ENCODE measurements at regions not wholly inside any gene's neighbourhood (a gene's known extent, or its start where the extent isn't known, plus 50 kb on each side); places are given as distances from the start of the nearest gene placed in this dataset.

GRCh38 chr7:46479680-46480079 is 558.6 kb upstream of the IGFBP3 start:
- TF ChIP-seq ZBTB33 (IDR thresholded peaks at IDR 0.05; ENCODE audit: extremely low read depth, insufficient replicate concordance, low read length) (no peak), EGR1 (IDR thresholded peaks at IDR 0.05; ENCODE audit: low read depth) (no peak), CTCF (IDR thresholded peaks at IDR 0.05 in 2 of 3, conservative IDR thresholded peaks at IDR 0.05 in 1 of 3; ENCODE audit: borderline replicate concordance in 1 of 3, insufficient read depth in 1 of 3, low read depth in 2 of 3, low read length in 2 of 3) (no peak), POLR2A (IDR thresholded peaks at IDR 0.05; ENCODE audit: borderline replicate concordance, extremely low read depth, insufficient read depth, insufficient read length) (no peak), EZH2 (IDR thresholded peaks at IDR 0.05) (no peak), SIN3A (IDR thresholded peaks at IDR 0.05; ENCODE audit: low read depth) (no peak), EZH2phosphoT487 (IDR thresholded peaks at IDR 0.05; ENCODE audit: borderline replicate concordance) (no peak), POLR2AphosphoS5 (IDR thresholded peaks at IDR 0.05; ENCODE audit: low read depth, low read length) (no peak)
